SK-N-SH treated with all-trans-retinoic acid at 6 μM for 48 hours (cell line): ENCODE measurements at regions not wholly inside any gene's neighbourhood (a gene's known extent, or its start where the extent isn't known, plus 50 kb on each side); places are given as distances from the start of the nearest gene placed in this dataset.

Source experiments
- ARNTL ChIP-seq: fragments of 450-650 bp; formaldehyde crosslinking; IDR thresholded peaks from 2 replicates; pipeline ENCODE4 v1.5.0; 2020; ENCODE audit warnings: low read depth, mild to moderate bottlenecking, moderate library complexity, borderline replicate concordance
- CREB5 ChIP-seq: fragments of 250-450 bp; sonication (Bioruptor Pico); IDR thresholded peaks from 2 replicates; pipeline ENCODE4 v1.5.1; 2020; ENCODE audit warnings: low read depth, mild to moderate bottlenecking, moderate library complexity
- CSDC2 ChIP-seq: fragments of 250-450 bp; sonication (Bioruptor Pico); IDR thresholded peaks from 2 replicates; pipeline ENCODE4 v1.5.0; 2020; ENCODE audit warnings: mild to moderate bottlenecking, moderate library complexity
- CSRNP3 ChIP-seq: fragments of 250-450 bp; sonication (Bioruptor Pico); IDR thresholded peaks from 2 replicates; pipeline ENCODE4 v1.5.1; 2021; ENCODE audit warnings: mild to moderate bottlenecking, moderate library complexity
- ESRRG ChIP-seq: fragments of 250-450 bp; sonication (Bioruptor Pico); IDR thresholded peaks from 2 replicates; pipeline ENCODE4 v1.6.1; 2021; ENCODE audit warnings: mild to moderate bottlenecking
- GLIS3 ChIP-seq: fragments of 250-450 bp; sonication (Bioruptor Pico); IDR thresholded peaks from 2 replicates; pipeline ENCODE4 v1.5.0; 2020; ENCODE audit warnings: mild to moderate bottlenecking, moderate library complexity
- PATZ1 ChIP-seq: fragments of 250-450 bp; sonication (Bioruptor Pico); IDR thresholded peaks from 2 replicates; pipeline ENCODE4 v1.8.0; 2020; ENCODE audit warnings: mild to moderate bottlenecking, moderate library complexity, borderline replicate concordance
- PPARA ChIP-seq: fragments of 250-450 bp; sonication (Bioruptor Pico); IDR thresholded peaks from 2 replicates; pipeline ENCODE4 v1.5.0; 2020; ENCODE audit warnings: mild to moderate bottlenecking, borderline replicate concordance
- RARB ChIP-seq: fragments of 250-450 bp; sonication (Bioruptor Pico); IDR thresholded peaks from 2 replicates; pipeline ENCODE4 v1.8.0; 2021; ENCODE audit warnings: mild to moderate bottlenecking, moderate library complexity
- SNAI2 ChIP-seq: fragments of 250-450 bp; sonication (Bioruptor Pico); IDR thresholded peaks from 2 replicates; pipeline ENCODE4 v1.5.0; 2020; ENCODE audit warnings: mild to moderate bottlenecking, moderate library complexity
- ZFP30 ChIP-seq: fragments of 450-650 bp; formaldehyde crosslinking; IDR thresholded peaks from 2 replicates; pipeline ENCODE4 v1.5.0; 2022; ENCODE audit warnings: mild to moderate bottlenecking, moderate library complexity
- ZNF565 ChIP-seq: fragments of 450-650 bp; formaldehyde crosslinking; conservative IDR thresholded peaks from 2 replicates; pipeline ENCODE4 v1.5.0; 2020; ENCODE audit warnings: low read depth, mild to moderate bottlenecking, moderate library complexity

GRCh38 chr9:90428517-90428916 is 214.1 kb downstream of the DIRAS2 start:
- TF ChIP-seq PPARA (CRISPR knock-in tag) (no peak), RARB (CRISPR knock-in tag) (no peak), CREB5 (no peak), SNAI2 (CRISPR knock-in tag) (no peak), ZFP30 (no peak), CSRNP3 (no peak), GLIS3 (CRISPR knock-in tag) (no peak), ZNF565 (no peak), CSDC2 (CRISPR knock-in tag) (no peak), ESRRG (CRISPR knock-in tag) (no peak), PATZ1 (CRISPR knock-in tag) (no peak), ARNTL (CRISPR knock-in tag) (no peak)
